ENCODE measurements at regions not wholly inside any gene's neighbourhood (a gene's known extent, or its start where the extent isn't known, plus 50 kb on each side); places are given as distances from the start of the nearest gene placed in this dataset.

- TF ChIP-seq, protein P1, sequence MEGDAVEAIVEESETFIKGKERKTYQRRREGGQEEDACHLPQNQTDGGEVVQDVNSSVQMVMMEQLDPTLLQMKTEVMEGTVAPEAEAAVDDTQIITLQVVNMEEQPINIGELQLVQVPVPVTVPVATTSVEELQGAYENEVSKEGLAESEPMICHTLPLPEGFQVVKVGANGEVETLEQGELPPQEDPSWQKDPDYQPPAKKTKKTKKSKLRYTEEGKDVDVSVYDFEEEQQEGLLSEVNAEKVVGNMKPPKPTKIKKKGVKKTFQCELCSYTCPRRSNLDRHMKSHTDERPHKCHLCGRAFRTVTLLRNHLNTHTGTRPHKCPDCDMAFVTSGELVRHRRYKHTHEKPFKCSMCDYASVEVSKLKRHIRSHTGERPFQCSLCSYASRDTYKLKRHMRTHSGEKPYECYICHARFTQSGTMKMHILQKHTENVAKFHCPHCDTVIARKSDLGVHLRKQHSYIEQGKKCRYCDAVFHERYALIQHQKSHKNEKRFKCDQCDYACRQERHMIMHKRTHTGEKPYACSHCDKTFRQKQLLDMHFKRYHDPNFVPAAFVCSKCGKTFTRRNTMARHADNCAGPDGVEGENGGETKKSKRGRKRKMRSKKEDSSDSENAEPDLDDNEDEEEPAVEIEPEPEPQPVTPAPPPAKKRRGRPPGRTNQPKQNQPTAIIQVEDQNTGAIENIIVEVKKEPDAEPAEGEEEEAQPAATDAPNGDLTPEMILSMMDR (IDR thresholded peaks at IDR 0.05): no peak
- TF ChIP-seq POLR2A (IDR thresholded peaks at IDR 0.05) (no peak), EP300 (IDR thresholded peaks at IDR 0.05) (no peak), POLR2AphosphoS5 (IDR thresholded peaks at IDR 0.05) (no peak)
These were observed 144.5 kb upstream of the DCN start for GRCh38 chr12:91327131-91327530.

Data from sigmoid colon (tissue), 4 donors.